ENCODE measurements at regions not wholly inside any gene's neighbourhood (a gene's known extent, or its start where the extent isn't known, plus 50 kb on each side); places are given as distances from the start of the nearest gene placed in this dataset.

- H3K27me3 Mint-ChIP-seq, result no peaks in the 10 kb centered on the region
- no peak overlapping the region for H3K27ac Mint-ChIP-seq
- H3K4me1 Mint-ChIP-seq (ENCODE audit: low read depth), result no peaks in the 10 kb centered on the region
- TF ChIP-seq CTCF (IDR thresholded peaks at IDR 0.05; ENCODE audit: unreplicated experiment), result no peak
- no peaks in the 10 kb centered on the region for H3K36me3 Mint-ChIP-seq (ENCODE audit: insufficient read depth)
- no peak for DNase-seq (ENCODE audit: low spot score, unreplicated experiment)
- H3K4me3 Mint-ChIP-seq (ENCODE audit: low read depth), result no peak overlapping the region
- H3K9me3 Mint-ChIP-seq (ENCODE audit: low read depth), result no peaks in the 10 kb centered on the region
Observed at GRCh38 chr14:30373526-30373925, 185.4 kb upstream of the G2E3 start.

GRCh38 chr14:30375296-30375892, 183.6 kb upstream of the G2E3 start:
- no peaks in the 10 kb centered on the region for H3K9me3 Mint-ChIP-seq (ENCODE audit: low read depth)
- no peaks in the 10 kb centered on the region for H3K4me1 Mint-ChIP-seq (ENCODE audit: low read depth)
- H3K27me3 Mint-ChIP-seq, result no peaks in the 10 kb centered on the region
- no peaks in the 10 kb centered on the region for H3K36me3 Mint-ChIP-seq (ENCODE audit: insufficient read depth)
- no peak overlapping the region for H3K27ac Mint-ChIP-seq
- peak; percentile 82 for TF ChIP-seq CTCF (IDR thresholded peaks at IDR 0.05; ENCODE audit: unreplicated experiment)
- DNase-seq (ENCODE audit: low spot score, unreplicated experiment), result peak; percentile 44
- no peak overlapping the region for H3K4me3 Mint-ChIP-seq (ENCODE audit: low read depth)

- TF ChIP-seq CTCF (IDR thresholded peaks at IDR 0.05; ENCODE audit: unreplicated experiment), result no peak
- no peak for DNase-seq (ENCODE audit: low spot score, unreplicated experiment)
- H3K36me3 Mint-ChIP-seq (ENCODE audit: insufficient read depth), result no peaks in the 10 kb centered on the region
Observed at GRCh38 chr14:30381861-30382480, 177.0 kb upstream of the G2E3 start.

GRCh38 chr14:30385925-30386324, 173.0 kb upstream of the G2E3 start:
- DNase-seq (ENCODE audit: low spot score, unreplicated experiment), result no peak
- H3K9me3 Mint-ChIP-seq (ENCODE audit: low read depth), result no peaks in the 10 kb centered on the region
- no peak overlapping the region for H3K27ac Mint-ChIP-seq
- H3K36me3 Mint-ChIP-seq (ENCODE audit: insufficient read depth), result no peaks in the 10 kb centered on the region
- H3K4me1 Mint-ChIP-seq (ENCODE audit: low read depth), result peaks cover 24% of the 10 kb centered on the region
- no peak overlapping the region for H3K4me3 Mint-ChIP-seq (ENCODE audit: low read depth)
- no peaks in the 10 kb centered on the region for H3K27me3 Mint-ChIP-seq
- TF ChIP-seq CTCF (IDR thresholded peaks at IDR 0.05; ENCODE audit: unreplicated experiment), result no peak

More at GRCh38 chr14:30381861-30382480, 177.0 kb upstream of the G2E3 start:
- Mint-ChIP-seq H3K9me3 (ENCODE audit: low read depth) (no peaks in the 10 kb centered on the region), H3K27ac (no peak overlapping the region), H3K4me3 (ENCODE audit: low read depth) (no peak overlapping the region), H3K4me1 (ENCODE audit: low read depth) (peaks cover 4% of the 10 kb centered on the region), H3K27me3 (no peaks in the 10 kb centered on the region)

GRCh38 chr14:30387871-30388270, 171.1 kb upstream of the G2E3 start:
- Mint-ChIP-seq H3K27me3 (no peaks in the 10 kb centered on the region), H3K36me3 (ENCODE audit: insufficient read depth) (no peaks in the 10 kb centered on the region), H3K4me3 (ENCODE audit: low read depth) (no peak overlapping the region), H3K27ac (no peak overlapping the region), H3K9me3 (ENCODE audit: low read depth) (peaks cover under 1% of the 10 kb centered on the region), H3K4me1 (ENCODE audit: low read depth) (peaks cover 24% of the 10 kb centered on the region)
- DNase-seq (ENCODE audit: low spot score, unreplicated experiment), result no peak
- no peak for TF ChIP-seq CTCF (IDR thresholded peaks at IDR 0.05; ENCODE audit: unreplicated experiment)

Data from progenitor cell of endocrine pancreas (in vitro differentiated cells).